ENCODE measurements at regions not wholly inside any gene's neighbourhood (a gene's known extent, or its start where the extent isn't known, plus 50 kb on each side); places are given as distances from the start of the nearest gene placed in this dataset.

DNA sequence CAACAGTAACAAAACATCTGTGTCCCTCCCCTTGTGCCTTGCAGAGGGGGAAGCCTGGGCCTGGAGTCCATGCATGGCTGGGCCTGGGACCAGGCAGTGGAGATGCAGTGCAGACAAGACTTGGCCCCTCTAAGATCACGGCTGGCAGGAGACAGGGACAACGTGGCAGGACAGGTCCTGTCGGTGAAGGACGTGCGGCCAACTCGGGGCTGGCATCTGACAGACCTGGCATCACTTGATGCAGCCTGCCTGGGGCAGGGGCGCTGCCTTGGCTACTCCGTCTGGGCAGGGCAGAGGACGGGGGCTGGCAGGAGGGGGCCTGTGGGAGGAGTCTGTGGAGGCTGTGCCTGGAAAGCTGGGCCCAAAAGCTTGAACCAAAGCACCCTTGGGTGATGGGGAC, 112.1 kb downstream of the CPZ start:
- H3K79me1 ChIP-seq (replicated peaks; ENCODE audit: low read length, poor library complexity, severe bottlenecking) = no peaks in the 10 kb centered on the region
- H2BK12ac ChIP-seq (ENCODE audit: low read length in 2 of 2) = no peak overlapping the region
- WGBS = 92% methylated on average over 9 of the region's 9 CpGs
- no peak overlapping the region for H2AK5ac ChIP-seq (ENCODE audit: low read length, severe bottlenecking)
- no peak overlapping the region for H2BK15ac ChIP-seq (ENCODE audit: low read depth, poor library complexity, severe bottlenecking)
- no peaks in the 10 kb centered on the region for H3K4me1 ChIP-seq (ENCODE audit: control insufficient read depth, insufficient read depth, low read depth, low read length)
- no peak overlapping the region for H2BK120ac ChIP-seq (ENCODE audit: low read depth, low read length)
- no peak overlapping the region for H4K91ac ChIP-seq (ENCODE audit: low read length)
- no peak overlapping the region for H3K27ac ChIP-seq (ENCODE audit: low read length, poor library complexity, severe bottlenecking)
- H3K18ac ChIP-seq (ENCODE audit: low read depth in 1 of 2, low read length in 2 of 2) = no peak overlapping the region
- H3K14ac ChIP-seq (ENCODE audit: low read length in 2 of 2) = no peak overlapping the region
- no peak overlapping the region for H2AFZ ChIP-seq (ENCODE audit: low read depth, low read length)
- H3K27me3 ChIP-seq (ENCODE audit: control insufficient read depth in 1 of 2, insufficient read depth in 1 of 2, low read length in 2 of 2) = peaks cover 0 to 61% of the 10 kb centered on the region in 2 experiments
- H3K4me3 ChIP-seq (ENCODE audit: insufficient read depth in 1 of 2, low read depth in 1 of 2, low read length in 2 of 2) = no peak overlapping the region
- no peak overlapping the region for H4K8ac ChIP-seq (ENCODE audit: low read length)
- H3K23ac ChIP-seq (ENCODE audit: low read length in 2 of 2) = no peak overlapping the region
- H2BK5ac ChIP-seq (ENCODE audit: low read depth, low read length, poor library complexity, severe bottlenecking) = no peak overlapping the region
- H3K9me3 ChIP-seq (ENCODE audit: control insufficient read depth, low read length) = no peaks in the 10 kb centered on the region
- no peak overlapping the region for H3K4me2 ChIP-seq (ENCODE audit: low read length, poor library complexity, severe bottlenecking)
- DNase-seq = no peak
- H3K9ac ChIP-seq (ENCODE audit: low read length) = no peak overlapping the region
- H3K36me3 ChIP-seq (ENCODE audit: control insufficient read depth in 1 of 2, insufficient read depth in 2 of 2, low read depth in 1 of 2, low read length in 2 of 2) = no peaks in the 10 kb centered on the region
- no peak overlapping the region for H3K4ac ChIP-seq (ENCODE audit: low read depth in 1 of 2, low read length in 2 of 2)

DNA sequence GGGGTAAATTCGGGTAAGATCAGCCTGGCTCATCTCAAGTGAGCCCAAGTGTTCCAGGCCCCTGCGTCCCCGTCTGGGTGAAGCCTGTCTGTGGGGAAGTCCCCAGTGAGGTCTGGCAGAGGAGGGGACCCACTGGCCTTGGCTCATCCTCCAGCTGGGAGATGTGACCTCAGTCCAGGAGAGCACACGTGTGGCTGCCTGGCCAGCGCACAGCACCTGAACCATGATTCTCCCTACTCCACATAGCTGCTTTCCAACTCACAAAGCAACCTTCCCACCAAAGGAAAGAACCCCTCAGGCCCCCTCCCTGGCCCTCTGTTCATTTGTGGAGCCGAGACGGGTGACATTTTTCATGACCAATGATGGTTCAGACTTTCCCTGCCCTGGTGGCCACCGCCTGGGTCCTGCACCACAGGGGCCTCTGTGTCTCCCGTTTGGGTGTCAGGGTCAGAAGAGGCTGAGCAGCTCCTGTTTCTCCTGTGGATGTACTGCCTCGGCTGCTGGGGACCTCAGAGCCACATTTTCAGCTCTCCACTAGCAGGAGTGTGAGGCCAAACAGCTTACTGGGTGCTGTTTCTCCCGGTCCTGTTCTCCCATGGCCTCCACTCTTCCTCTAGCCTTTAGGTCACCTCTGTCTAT, 111.4 kb downstream of the CPZ start:
- H4K8ac ChIP-seq (ENCODE audit: low read length) = no peak overlapping the region
- H3K23ac ChIP-seq (ENCODE audit: low read length in 2 of 2) = no peak overlapping the region
- H3K27me3 ChIP-seq (ENCODE audit: control insufficient read depth in 1 of 2, insufficient read depth in 1 of 2, low read length in 2 of 2) = peaks cover 0 to 64% of the 10 kb centered on the region in 2 experiments
- no peaks in the 10 kb centered on the region for H3K36me3 ChIP-seq (ENCODE audit: control insufficient read depth in 1 of 2, insufficient read depth in 2 of 2, low read depth in 1 of 2, low read length in 2 of 2)
- no peak overlapping the region for H4K91ac ChIP-seq (ENCODE audit: low read length)
- H3K79me1 ChIP-seq (replicated peaks; ENCODE audit: low read length, poor library complexity, severe bottlenecking) = no peaks in the 10 kb centered on the region
- H3K27ac ChIP-seq (ENCODE audit: low read length, poor library complexity, severe bottlenecking) = no peak overlapping the region
- no peak overlapping the region for H2BK12ac ChIP-seq (ENCODE audit: low read length in 2 of 2)
- no peak for DNase-seq
- 65% methylated on average over 11 of the region's 11 CpGs for WGBS
- no peak overlapping the region for H2AFZ ChIP-seq (ENCODE audit: low read depth, low read length)
- no peak overlapping the region for H2BK120ac ChIP-seq (ENCODE audit: low read depth, low read length)
- H3K18ac ChIP-seq (ENCODE audit: low read depth in 1 of 2, low read length in 2 of 2) = no peak overlapping the region
- no peak overlapping the region for H3K14ac ChIP-seq (ENCODE audit: low read length in 2 of 2)
- no peak overlapping the region for H2AK5ac ChIP-seq (ENCODE audit: low read length, severe bottlenecking)
- no peak overlapping the region for H2BK5ac ChIP-seq (ENCODE audit: low read depth, low read length, poor library complexity, severe bottlenecking)
- H2BK15ac ChIP-seq (ENCODE audit: low read depth, poor library complexity, severe bottlenecking) = no peak overlapping the region
- no peak overlapping the region for H3K4ac ChIP-seq (ENCODE audit: low read depth in 1 of 2, low read length in 2 of 2)
- H3K4me2 ChIP-seq (ENCODE audit: low read length, poor library complexity, severe bottlenecking) = no peak overlapping the region
- H3K4me1 ChIP-seq (ENCODE audit: control insufficient read depth, insufficient read depth, low read depth, low read length) = no peaks in the 10 kb centered on the region
- no peak overlapping the region for H3K4me3 ChIP-seq (ENCODE audit: insufficient read depth in 1 of 2, low read depth in 1 of 2, low read length in 2 of 2)
- H3K9me3 ChIP-seq (ENCODE audit: control insufficient read depth, low read length) = no peaks in the 10 kb centered on the region
- H3K9ac ChIP-seq (ENCODE audit: low read length) = no peak overlapping the region

DNA sequence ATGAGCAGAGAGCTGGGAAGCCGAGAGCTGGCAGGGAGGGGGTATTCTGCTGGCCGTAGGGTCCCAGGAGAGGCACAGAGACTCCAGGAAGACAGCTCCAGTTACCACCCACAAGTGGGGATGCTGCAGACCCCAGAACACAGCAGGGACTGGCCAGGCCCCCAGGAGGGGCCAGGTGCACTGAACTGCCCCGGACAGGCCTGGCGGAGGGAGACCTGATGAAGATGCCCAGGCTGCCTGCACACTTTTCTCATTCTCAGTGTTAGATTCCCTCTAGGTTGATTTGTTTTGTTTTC, 110.8 kb downstream of the CPZ start:
- Histone ChIP-seq H3K23ac (ENCODE audit: low read length in 2 of 2) (no peak overlapping the region), H3K4me1 (ENCODE audit: control insufficient read depth, insufficient read depth, low read depth, low read length) (no peaks in the 10 kb centered on the region), H3K36me3 (ENCODE audit: control insufficient read depth in 1 of 2, insufficient read depth in 2 of 2, low read depth in 1 of 2, low read length in 2 of 2) (no peaks in the 10 kb centered on the region), H3K27ac (ENCODE audit: low read length, poor library complexity, severe bottlenecking) (no peak overlapping the region), H2AFZ (ENCODE audit: low read depth, low read length) (no peak overlapping the region), H2BK12ac (ENCODE audit: low read length in 2 of 2) (no peak overlapping the region), H3K4ac (ENCODE audit: low read depth in 1 of 2, low read length in 2 of 2) (no peak overlapping the region), H2AK5ac (ENCODE audit: low read length, severe bottlenecking) (no peak overlapping the region), H3K79me1 (replicated peaks; ENCODE audit: low read length, poor library complexity, severe bottlenecking) (no peaks in the 10 kb centered on the region), H3K4me2 (ENCODE audit: low read length, poor library complexity, severe bottlenecking) (no peak overlapping the region), H3K18ac (ENCODE audit: low read depth in 1 of 2, low read length in 2 of 2) (no peak overlapping the region), H2BK15ac (ENCODE audit: low read depth, poor library complexity, severe bottlenecking) (no peak overlapping the region), H3K4me3 (ENCODE audit: insufficient read depth in 1 of 2, low read depth in 1 of 2, low read length in 2 of 2) (no peak overlapping the region), H2BK120ac (ENCODE audit: low read depth, low read length) (no peak overlapping the region), H2BK5ac (ENCODE audit: low read depth, low read length, poor library complexity, severe bottlenecking) (no peak overlapping the region), H3K14ac (ENCODE audit: low read length in 2 of 2) (no peak overlapping the region), H3K27me3 (ENCODE audit: control insufficient read depth in 1 of 2, insufficient read depth in 1 of 2, low read length in 2 of 2) (peaks cover 0 to 64% of the 10 kb centered on the region in 2 experiments), H4K91ac (ENCODE audit: low read length) (no peak overlapping the region), H4K8ac (ENCODE audit: low read length) (no peak overlapping the region), H3K9me3 (ENCODE audit: control insufficient read depth, low read length) (no peaks in the 10 kb centered on the region), H3K9ac (ENCODE audit: low read length) (no peak overlapping the region)
- no peak for DNase-seq
- WGBS = 81% methylated on average over 4 of the region's 4 CpGs

DNA sequence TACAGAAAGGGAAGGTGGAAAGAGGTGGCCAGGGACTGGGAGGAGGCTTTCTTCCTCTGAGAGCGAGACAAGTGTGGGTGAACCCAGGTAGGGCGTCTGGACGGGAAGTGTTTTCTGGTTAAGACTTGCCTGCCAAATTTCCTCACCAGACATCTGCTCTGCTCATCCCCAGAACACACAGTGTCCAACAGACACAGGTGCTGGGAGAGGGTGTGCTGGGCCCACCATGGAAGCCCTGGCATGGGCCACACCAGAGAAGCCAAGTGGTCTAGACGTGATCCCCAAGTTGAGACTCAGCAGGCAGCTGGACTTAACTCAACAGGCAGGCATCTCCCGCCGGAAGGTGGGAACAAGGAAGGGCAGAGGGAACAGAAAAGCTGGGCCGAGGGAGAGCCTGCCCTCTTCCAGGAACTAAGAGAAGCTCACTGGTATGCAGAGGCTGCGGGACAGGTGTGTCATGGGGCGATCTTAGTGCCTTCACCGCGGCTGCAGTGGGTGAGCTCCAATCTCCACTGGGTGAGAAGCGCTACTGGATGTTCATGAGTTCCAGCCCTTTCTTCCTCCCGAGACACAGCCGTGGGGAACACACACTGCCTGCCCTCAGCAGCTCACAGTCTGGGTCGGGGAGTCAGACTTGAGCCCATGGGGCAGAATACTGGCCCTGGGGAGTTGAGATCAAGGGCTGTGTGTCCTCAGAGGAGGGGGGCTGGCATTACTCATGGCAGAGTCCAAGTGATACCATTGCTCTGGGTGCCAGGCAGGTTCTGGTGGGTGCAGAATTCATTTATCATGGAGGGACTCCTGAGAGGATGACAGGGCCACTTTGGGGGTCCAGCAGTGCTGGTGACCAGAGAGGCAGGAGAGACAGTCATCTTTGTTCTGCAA, 110.2 kb downstream of the CPZ start:
- H3K36me3 ChIP-seq (ENCODE audit: control insufficient read depth in 1 of 2, insufficient read depth in 2 of 2, low read depth in 1 of 2, low read length in 2 of 2) = no peaks in the 10 kb centered on the region
- no peak overlapping the region for H4K91ac ChIP-seq (ENCODE audit: low read length)
- WGBS = 86% methylated on average over 12 of the region's 15 CpGs
- no peak overlapping the region for H2BK12ac ChIP-seq (ENCODE audit: low read length in 2 of 2)
- H2BK5ac ChIP-seq (ENCODE audit: low read depth, low read length, poor library complexity, severe bottlenecking) = no peak overlapping the region
- H3K27ac ChIP-seq (ENCODE audit: low read length, poor library complexity, severe bottlenecking) = no peak overlapping the region
- no peak overlapping the region for H3K4ac ChIP-seq (ENCODE audit: low read depth in 1 of 2, low read length in 2 of 2)
- H3K27me3 ChIP-seq (ENCODE audit: control insufficient read depth in 1 of 2, insufficient read depth in 1 of 2, low read length in 2 of 2) = peaks cover 0 to 67% of the 10 kb centered on the region in 2 experiments
- H2AK5ac ChIP-seq (ENCODE audit: low read length, severe bottlenecking) = no peak overlapping the region
- H3K79me1 ChIP-seq (replicated peaks; ENCODE audit: low read length, poor library complexity, severe bottlenecking) = no peaks in the 10 kb centered on the region
- H3K4me2 ChIP-seq (ENCODE audit: low read length, poor library complexity, severe bottlenecking) = no peak overlapping the region
- no peak overlapping the region for H3K9ac ChIP-seq (ENCODE audit: low read length)
- H3K9me3 ChIP-seq (ENCODE audit: control insufficient read depth, low read length) = no peaks in the 10 kb centered on the region
- no peaks in the 10 kb centered on the region for H3K4me1 ChIP-seq (ENCODE audit: control insufficient read depth, insufficient read depth, low read depth, low read length)
- H3K23ac ChIP-seq (ENCODE audit: low read length in 2 of 2) = no peak overlapping the region
- no peak overlapping the region for H2BK15ac ChIP-seq (ENCODE audit: low read depth, poor library complexity, severe bottlenecking)
- DNase-seq = no peak
- H3K4me3 ChIP-seq (ENCODE audit: insufficient read depth in 1 of 2, low read depth in 1 of 2, low read length in 2 of 2) = no peak overlapping the region
- H2BK120ac ChIP-seq (ENCODE audit: low read depth, low read length) = no peak overlapping the region
- H3K14ac ChIP-seq (ENCODE audit: low read length in 2 of 2) = no peak overlapping the region
- no peak overlapping the region for H4K8ac ChIP-seq (ENCODE audit: low read length)
- H3K18ac ChIP-seq (ENCODE audit: low read depth in 1 of 2, low read length in 2 of 2) = no peak overlapping the region
- H2AFZ ChIP-seq (ENCODE audit: low read depth, low read length) = no peak overlapping the region

Measured in mesenchymal stem cell (in vitro differentiated cells and primary cell).